Muscle layer of colon (tissue), 2 donors: ENCODE measurements at regions not wholly inside any gene's neighbourhood (a gene's known extent, or its start where the extent isn't known, plus 50 kb on each side); places are given as distances from the start of the nearest gene placed in this dataset.

Experiments used
- H3K27ac ChIP-seq: one replicate; pipeline ENCODE4 v1.7.0; 2013; ENCODE audit warnings: low read depth, mild to moderate bottlenecking, low read length, moderate library complexity
- H3K27me3 ChIP-seq, 2 donors: one replicate each; pipeline ENCODE4 v1.7.0; 2013; ENCODE audit warnings: low read length in 2 of 2, mild to moderate bottlenecking in 2 of 2; ENCODE audit not compliant: insufficient read depth in 2 of 2, control insufficient read depth in 1 of 2
- H3K36me3 ChIP-seq: one replicate; pipeline ENCODE4 v1.7.0; 2013; ENCODE audit warnings: mild to moderate bottlenecking, low read length; ENCODE audit not compliant: insufficient read depth
- H3K4me1 ChIP-seq: one replicate; pipeline ENCODE4 v1.7.0; 2013; ENCODE audit warnings: mild to moderate bottlenecking, low read length; ENCODE audit not compliant: insufficient read depth
- H3K4me3 ChIP-seq, 2 donors: one replicate each; pipeline ENCODE4 v1.7.0; 2013; ENCODE audit warnings: low read length in 2 of 2, low read depth in 1 of 2, mild to moderate bottlenecking in 1 of 2, moderate library complexity in 1 of 2
- H3K9ac ChIP-seq: one replicate; pipeline ENCODE4 v1.7.0; 2013; ENCODE audit warnings: low read length
- H3K9me3 ChIP-seq: one replicate; pipeline ENCODE4 v1.7.0; 2013; ENCODE audit warnings: mild to moderate bottlenecking, low read length
- donor health status: abdominal sarcoma.
- donor health status: Adenocarcinoma of cecum.

GRCh38 chr2:145065342-145065741 is 545.4 kb upstream of the ZEB2 start:
- H3K4me1 ChIP-seq: no peaks in the 10 kb centered on the region
- H3K9ac ChIP-seq: no peak overlapping the region
- H3K27me3 ChIP-seq: no peaks in the 10 kb centered on the region
- no peak overlapping the region for H3K4me3 ChIP-seq
- no peaks in the 10 kb centered on the region for H3K9me3 ChIP-seq
- H3K27ac ChIP-seq: no peak overlapping the region
- H3K36me3 ChIP-seq: no peaks in the 10 kb centered on the region

GRCh38 chr2:145064511-145064910 is 544.6 kb upstream of the ZEB2 start:
- H3K4me3 ChIP-seq: no peak overlapping the region
- H3K36me3 ChIP-seq: no peaks in the 10 kb centered on the region
- H3K4me1 ChIP-seq: no peaks in the 10 kb centered on the region
- H3K27ac ChIP-seq: no peak overlapping the region
- H3K9me3 ChIP-seq: no peaks in the 10 kb centered on the region
- H3K9ac ChIP-seq: no peak overlapping the region
- H3K27me3 ChIP-seq: no peaks in the 10 kb centered on the region

- Histone ChIP-seq H3K9me3 (no peaks in the 10 kb centered on the region), H3K4me1 (no peaks in the 10 kb centered on the region), H3K27ac (no peak overlapping the region), H3K36me3 (no peaks in the 10 kb centered on the region), H3K4me3 (no peak overlapping the region), H3K27me3 (no peaks in the 10 kb centered on the region), H3K9ac (no peak overlapping the region)
These were observed 541.0 kb upstream of the ZEB2 start for GRCh38 chr2:145060876-145061275.

- Histone ChIP-seq H3K9ac (no peak overlapping the region), H3K27me3 (no peaks in the 10 kb centered on the region), H3K9me3 (no peaks in the 10 kb centered on the region), H3K4me1 (no peaks in the 10 kb centered on the region), H3K27ac (no peak overlapping the region), H3K36me3 (no peaks in the 10 kb centered on the region), H3K4me3 (no peak overlapping the region)
These were observed 540.0 kb upstream of the ZEB2 start for GRCh38 chr2:145059914-145060313.

GRCh38 chr2:145059343-145059742 is 539.4 kb upstream of the ZEB2 start:
- Histone ChIP-seq H3K27me3 (no peaks in the 10 kb centered on the region), H3K9me3 (no peaks in the 10 kb centered on the region), H3K4me1 (no peaks in the 10 kb centered on the region), H3K9ac (no peak overlapping the region), H3K27ac (no peak overlapping the region), H3K4me3 (no peak overlapping the region), H3K36me3 (no peaks in the 10 kb centered on the region)

- H3K27me3 ChIP-seq: no peaks in the 10 kb centered on the region
- no peaks in the 10 kb centered on the region for H3K9me3 ChIP-seq
- H3K9ac ChIP-seq: no peak overlapping the region
- no peaks in the 10 kb centered on the region for H3K4me1 ChIP-seq
- no peaks in the 10 kb centered on the region for H3K36me3 ChIP-seq
- H3K27ac ChIP-seq: no peak overlapping the region
- no peak overlapping the region for H3K4me3 ChIP-seq
These were observed 538.5 kb upstream of the ZEB2 start for GRCh38 chr2:145058457-145058856.

GRCh38 chr2:145055651-145056050 is 535.7 kb upstream of the ZEB2 start:
- no peak overlapping the region for H3K9ac ChIP-seq

GRCh38 chr2:145050134-145050533 is 530.2 kb upstream of the ZEB2 start:
- no peaks in the 10 kb centered on the region for H3K27me3 ChIP-seq
- no peaks in the 10 kb centered on the region for H3K36me3 ChIP-seq
- H3K9me3 ChIP-seq: no peaks in the 10 kb centered on the region
- H3K27ac ChIP-seq: no peak overlapping the region
- H3K9ac ChIP-seq: no peak overlapping the region
- no peak overlapping the region for H3K4me3 ChIP-seq
- H3K4me1 ChIP-seq: no peaks in the 10 kb centered on the region

More at GRCh38 chr2:145055651-145056050, 535.7 kb upstream of the ZEB2 start:
- Histone ChIP-seq H3K4me3 (no peak overlapping the region), H3K36me3 (no peaks in the 10 kb centered on the region), H3K9me3 (no peaks in the 10 kb centered on the region), H3K27me3 (no peaks in the 10 kb centered on the region), H3K4me1 (no peaks in the 10 kb centered on the region), H3K27ac (no peak overlapping the region)

GRCh38 chr2:145049475-145049874 is 529.6 kb upstream of the ZEB2 start:
- Histone ChIP-seq H3K27ac (no peak overlapping the region), H3K9ac (no peak overlapping the region), H3K4me3 (no peak overlapping the region), H3K9me3 (no peaks in the 10 kb centered on the region), H3K4me1 (no peaks in the 10 kb centered on the region), H3K36me3 (no peaks in the 10 kb centered on the region), H3K27me3 (no peaks in the 10 kb centered on the region)

GRCh38 chr2:145047554-145047953 is 527.6 kb upstream of the ZEB2 start:
- no peaks in the 10 kb centered on the region for H3K4me1 ChIP-seq
- H3K9me3 ChIP-seq: no peaks in the 10 kb centered on the region

GRCh38 chr2:145044491-145044890 is 524.6 kb upstream of the ZEB2 start:
- no peaks in the 10 kb centered on the region for H3K9me3 ChIP-seq
- no peak overlapping the region for H3K9ac ChIP-seq
- no peaks in the 10 kb centered on the region for H3K27me3 ChIP-seq
- H3K36me3 ChIP-seq: no peaks in the 10 kb centered on the region
- H3K4me3 ChIP-seq: no peak overlapping the region
- H3K27ac ChIP-seq: no peak overlapping the region
- no peaks in the 10 kb centered on the region for H3K4me1 ChIP-seq

More at GRCh38 chr2:145047554-145047953, 527.6 kb upstream of the ZEB2 start:
- Histone ChIP-seq H3K4me3 (no peak overlapping the region), H3K27ac (no peak overlapping the region), H3K9ac (no peak overlapping the region), H3K27me3 (no peaks in the 10 kb centered on the region), H3K36me3 (no peaks in the 10 kb centered on the region)

GRCh38 chr2:145043399-145043834 is 523.5 kb upstream of the ZEB2 start:
- Histone ChIP-seq H3K27me3 (no peaks in the 10 kb centered on the region), H3K4me3 (no peak overlapping the region), H3K27ac (no peak overlapping the region), H3K9me3 (no peaks in the 10 kb centered on the region), H3K36me3 (no peaks in the 10 kb centered on the region), H3K9ac (no peak overlapping the region), H3K4me1 (no peaks in the 10 kb centered on the region)
